ENCODE measurements at regions not wholly inside any gene's neighbourhood (a gene's known extent, or its start where the extent isn't known, plus 50 kb on each side); places are given as distances from the start of the nearest gene placed in this dataset.

- no peak for TF ChIP-seq CTCF (IDR thresholded peaks at IDR 0.05; ENCODE audit: extremely low read depth in 1 of 2, insufficient read depth in 1 of 2, low read depth in 1 of 2, low read length in 2 of 2)
- no peak for TF ChIP-seq MAX (IDR thresholded peaks at IDR 0.05; ENCODE audit: insufficient read depth, insufficient read length)
- TF ChIP-seq JUN (IDR thresholded peaks at IDR 0.05; ENCODE audit: borderline replicate concordance, insufficient read depth, insufficient read length, low read depth) = no peak
- TF ChIP-seq EZH2 (IDR thresholded peaks at IDR 0.05; ENCODE audit: borderline replicate concordance, low read depth, low read length, severe bottlenecking) = no peak
- no peak for TF ChIP-seq POLR2A (IDR thresholded peaks at IDR 0.05; ENCODE audit: low read depth, low read length)
- no peak for TF ChIP-seq MYC (IDR thresholded peaks at IDR 0.05; ENCODE audit: low read depth, low read length)
- no peak for TF ChIP-seq POLR2AphosphoS5 (IDR thresholded peaks at IDR 0.05; ENCODE audit: insufficient read depth, low read depth, low read length)
- TF ChIP-seq FOS (IDR thresholded peaks at IDR 0.05; ENCODE audit: borderline replicate concordance, insufficient read depth, low read length) = no peak
These were observed 469.6 kb downstream of the PID1 start for GRCh38 chr2:228801451-228801850.

Data from endothelial cell of umbilical vein (primary cell).